ENCODE measurements at regions not wholly inside any gene's neighbourhood (a gene's known extent, or its start where the extent isn't known, plus 50 kb on each side); places are given as distances from the start of the nearest gene placed in this dataset.

- TF ChIP-seq, protein P1, sequence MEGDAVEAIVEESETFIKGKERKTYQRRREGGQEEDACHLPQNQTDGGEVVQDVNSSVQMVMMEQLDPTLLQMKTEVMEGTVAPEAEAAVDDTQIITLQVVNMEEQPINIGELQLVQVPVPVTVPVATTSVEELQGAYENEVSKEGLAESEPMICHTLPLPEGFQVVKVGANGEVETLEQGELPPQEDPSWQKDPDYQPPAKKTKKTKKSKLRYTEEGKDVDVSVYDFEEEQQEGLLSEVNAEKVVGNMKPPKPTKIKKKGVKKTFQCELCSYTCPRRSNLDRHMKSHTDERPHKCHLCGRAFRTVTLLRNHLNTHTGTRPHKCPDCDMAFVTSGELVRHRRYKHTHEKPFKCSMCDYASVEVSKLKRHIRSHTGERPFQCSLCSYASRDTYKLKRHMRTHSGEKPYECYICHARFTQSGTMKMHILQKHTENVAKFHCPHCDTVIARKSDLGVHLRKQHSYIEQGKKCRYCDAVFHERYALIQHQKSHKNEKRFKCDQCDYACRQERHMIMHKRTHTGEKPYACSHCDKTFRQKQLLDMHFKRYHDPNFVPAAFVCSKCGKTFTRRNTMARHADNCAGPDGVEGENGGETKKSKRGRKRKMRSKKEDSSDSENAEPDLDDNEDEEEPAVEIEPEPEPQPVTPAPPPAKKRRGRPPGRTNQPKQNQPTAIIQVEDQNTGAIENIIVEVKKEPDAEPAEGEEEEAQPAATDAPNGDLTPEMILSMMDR (IDR thresholded peaks at IDR 0.05) = no peak
- TF ChIP-seq POLR2AphosphoS5 (IDR thresholded peaks at IDR 0.05; ENCODE audit: low read depth, low read length) (no peak), TCF7L2 (IDR thresholded peaks at IDR 0.05; ENCODE audit: low read depth, low read length) (no peak)
- TF ChIP-seq, protein P2, sequence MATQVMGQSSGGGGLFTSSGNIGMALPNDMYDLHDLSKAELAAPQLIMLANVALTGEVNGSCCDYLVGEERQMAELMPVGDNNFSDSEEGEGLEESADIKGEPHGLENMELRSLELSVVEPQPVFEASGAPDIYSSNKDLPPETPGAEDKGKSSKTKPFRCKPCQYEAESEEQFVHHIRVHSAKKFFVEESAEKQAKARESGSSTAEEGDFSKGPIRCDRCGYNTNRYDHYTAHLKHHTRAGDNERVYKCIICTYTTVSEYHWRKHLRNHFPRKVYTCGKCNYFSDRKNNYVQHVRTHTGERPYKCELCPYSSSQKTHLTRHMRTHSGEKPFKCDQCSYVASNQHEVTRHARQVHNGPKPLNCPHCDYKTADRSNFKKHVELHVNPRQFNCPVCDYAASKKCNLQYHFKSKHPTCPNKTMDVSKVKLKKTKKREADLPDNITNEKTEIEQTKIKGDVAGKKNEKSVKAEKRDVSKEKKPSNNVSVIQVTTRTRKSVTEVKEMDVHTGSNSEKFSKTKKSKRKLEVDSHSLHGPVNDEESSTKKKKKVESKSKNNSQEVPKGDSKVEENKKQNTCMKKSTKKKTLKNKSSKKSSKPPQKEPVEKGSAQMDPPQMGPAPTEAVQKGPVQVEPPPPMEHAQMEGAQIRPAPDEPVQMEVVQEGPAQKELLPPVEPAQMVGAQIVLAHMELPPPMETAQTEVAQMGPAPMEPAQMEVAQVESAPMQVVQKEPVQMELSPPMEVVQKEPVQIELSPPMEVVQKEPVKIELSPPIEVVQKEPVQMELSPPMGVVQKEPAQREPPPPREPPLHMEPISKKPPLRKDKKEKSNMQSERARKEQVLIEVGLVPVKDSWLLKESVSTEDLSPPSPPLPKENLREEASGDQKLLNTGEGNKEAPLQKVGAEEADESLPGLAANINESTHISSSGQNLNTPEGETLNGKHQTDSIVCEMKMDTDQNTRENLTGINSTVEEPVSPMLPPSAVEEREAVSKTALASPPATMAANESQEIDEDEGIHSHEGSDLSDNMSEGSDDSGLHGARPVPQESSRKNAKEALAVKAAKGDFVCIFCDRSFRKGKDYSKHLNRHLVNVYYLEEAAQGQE (IDR thresholded peaks at IDR 0.05; ENCODE audit: insufficient read depth in 1 of 2, low read depth in 2 of 2, low read length in 1 of 2) = no peak
Measured at GRCh38 chr3:20569310-20569709, 383.3 kb upstream of the SGO1 start.

All from Panc1 (cell line).